ENCODE measurements at regions not wholly inside any gene's neighbourhood (a gene's known extent, or its start where the extent isn't known, plus 50 kb on each side); places are given as distances from the start of the nearest gene placed in this dataset.

- no peaks in the 10 kb centered on the region for H3K27me3 ChIP-seq (ENCODE audit: control insufficient read depth, insufficient read depth, low read length)
- no peak overlapping the region for H3K4me3 ChIP-seq (ENCODE audit: low read length)
- no peak overlapping the region for H3K9ac ChIP-seq (ENCODE audit: low read length)
- H3K27ac ChIP-seq (ENCODE audit: low read depth, low read length) = no peak overlapping the region
- no peaks in the 10 kb centered on the region for H3K36me3 ChIP-seq (ENCODE audit: control insufficient read depth, insufficient read depth, low read length)
- no peaks in the 10 kb centered on the region for H3K4me1 ChIP-seq (ENCODE audit: control insufficient read depth, insufficient read depth, low read length)
Observed at GRCh38 chr2:71880846-71881610, 266.6 kb downstream of the CYP26B1 start.

- H3K4me3 ChIP-seq (ENCODE audit: low read length) = no peak overlapping the region
- no peaks in the 10 kb centered on the region for H3K36me3 ChIP-seq (ENCODE audit: control insufficient read depth, insufficient read depth, low read length)
- no peak overlapping the region for H3K9ac ChIP-seq (ENCODE audit: low read length)
- H3K27ac ChIP-seq (ENCODE audit: low read depth, low read length) = no peak overlapping the region
- no peaks in the 10 kb centered on the region for H3K27me3 ChIP-seq (ENCODE audit: control insufficient read depth, insufficient read depth, low read length)
- no peaks in the 10 kb centered on the region for H3K4me1 ChIP-seq (ENCODE audit: control insufficient read depth, insufficient read depth, low read length)
Observed at GRCh38 chr2:71880287-71880686, 267.4 kb downstream of the CYP26B1 start.

GRCh38 chr2:71879509-71880184, 268.0 kb downstream of the CYP26B1 start:
- no peaks in the 10 kb centered on the region for H3K36me3 ChIP-seq (ENCODE audit: control insufficient read depth, insufficient read depth, low read length)
- H3K4me1 ChIP-seq (ENCODE audit: control insufficient read depth, insufficient read depth, low read length) = no peaks in the 10 kb centered on the region
- H3K9ac ChIP-seq (ENCODE audit: low read length) = no peak overlapping the region
- H3K4me3 ChIP-seq (ENCODE audit: low read length) = no peak overlapping the region
- no peak overlapping the region for H3K27ac ChIP-seq (ENCODE audit: low read depth, low read length)
- no peaks in the 10 kb centered on the region for H3K27me3 ChIP-seq (ENCODE audit: control insufficient read depth, insufficient read depth, low read length)

- Histone ChIP-seq H3K27ac (ENCODE audit: low read depth, low read length) (no peak overlapping the region), H3K4me1 (ENCODE audit: control insufficient read depth, insufficient read depth, low read length) (no peaks in the 10 kb centered on the region), H3K27me3 (ENCODE audit: control insufficient read depth, insufficient read depth, low read length) (no peaks in the 10 kb centered on the region), H3K9ac (ENCODE audit: low read length) (no peak overlapping the region), H3K4me3 (ENCODE audit: low read length) (no peak overlapping the region), H3K36me3 (ENCODE audit: control insufficient read depth, insufficient read depth, low read length) (no peaks in the 10 kb centered on the region)
Observed at GRCh38 chr2:71878626-71879508, 268.8 kb downstream of the CYP26B1 start.

GRCh38 chr2:71877636-71878035, 270.0 kb downstream of the CYP26B1 start:
- Histone ChIP-seq H3K9ac (ENCODE audit: low read length) (no peak overlapping the region), H3K36me3 (ENCODE audit: control insufficient read depth, insufficient read depth, low read length) (no peaks in the 10 kb centered on the region), H3K4me3 (ENCODE audit: low read length) (no peak overlapping the region), H3K4me1 (ENCODE audit: control insufficient read depth, insufficient read depth, low read length) (no peaks in the 10 kb centered on the region), H3K27ac (ENCODE audit: low read depth, low read length) (no peak overlapping the region), H3K27me3 (ENCODE audit: control insufficient read depth, insufficient read depth, low read length) (no peaks in the 10 kb centered on the region)

- Histone ChIP-seq H3K9ac (ENCODE audit: low read length) (no peak overlapping the region), H3K27me3 (ENCODE audit: control insufficient read depth, insufficient read depth, low read length) (no peaks in the 10 kb centered on the region), H3K36me3 (ENCODE audit: control insufficient read depth, insufficient read depth, low read length) (no peaks in the 10 kb centered on the region), H3K4me1 (ENCODE audit: control insufficient read depth, insufficient read depth, low read length) (no peaks in the 10 kb centered on the region), H3K4me3 (ENCODE audit: low read length) (no peak overlapping the region), H3K27ac (ENCODE audit: low read depth, low read length) (no peak overlapping the region)
Observed at GRCh38 chr2:71876542-71877451, 270.9 kb downstream of the CYP26B1 start.

DNA sequence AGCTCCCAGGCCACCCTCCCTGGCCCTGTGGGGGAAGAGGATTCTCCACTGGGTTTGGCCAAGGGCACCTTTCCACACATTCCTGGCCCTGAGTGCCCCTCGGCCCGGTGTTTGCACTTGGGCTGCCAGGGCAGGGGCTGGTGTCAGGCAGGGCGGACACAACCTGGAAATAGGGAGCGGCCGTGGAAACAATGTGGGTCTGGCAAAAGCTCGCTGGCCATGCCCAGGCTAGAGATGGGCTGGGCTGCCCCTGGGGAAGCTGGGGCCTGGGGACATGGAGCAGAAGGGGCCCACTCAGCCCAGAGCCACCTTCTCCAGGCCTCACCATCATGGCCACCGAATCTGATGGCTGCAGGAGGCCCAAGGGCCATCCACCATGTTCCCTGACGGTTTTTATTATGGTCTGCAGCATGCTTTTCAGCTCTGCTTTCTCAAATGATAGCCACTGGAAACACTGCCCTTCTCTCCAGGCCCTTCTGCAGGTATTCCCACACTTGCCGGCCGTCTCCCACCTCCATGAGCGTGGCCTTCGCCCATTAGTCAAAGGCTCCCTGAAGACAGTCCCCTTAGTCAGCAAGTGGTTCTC, 275.1 kb downstream of the CYP26B1 start:
- Histone ChIP-seq H3K4me1 (ENCODE audit: control insufficient read depth, insufficient read depth, low read length) (no peaks in the 10 kb centered on the region), H3K36me3 (ENCODE audit: control insufficient read depth, insufficient read depth, low read length) (no peaks in the 10 kb centered on the region), H3K9ac (ENCODE audit: low read length) (no peak overlapping the region), H3K4me3 (ENCODE audit: low read length) (no peak overlapping the region), H3K27ac (ENCODE audit: low read depth, low read length) (no peak overlapping the region), H3K27me3 (ENCODE audit: control insufficient read depth, insufficient read depth, low read length) (no peaks in the 10 kb centered on the region)

GRCh38 chr2:71865391-71865965, 282.2 kb downstream of the CYP26B1 start:
- Histone ChIP-seq H3K4me1 (ENCODE audit: control insufficient read depth, insufficient read depth, low read length) (no peaks in the 10 kb centered on the region), H3K36me3 (ENCODE audit: control insufficient read depth, insufficient read depth, low read length) (no peaks in the 10 kb centered on the region), H3K27ac (ENCODE audit: low read depth, low read length) (no peak overlapping the region), H3K4me3 (ENCODE audit: low read length) (no peak overlapping the region), H3K27me3 (ENCODE audit: control insufficient read depth, insufficient read depth, low read length) (no peaks in the 10 kb centered on the region), H3K9ac (ENCODE audit: low read length) (no peak overlapping the region)

GRCh38 chr2:71864085-71864484, 283.6 kb downstream of the CYP26B1 start:
- H3K4me1 ChIP-seq (ENCODE audit: control insufficient read depth, insufficient read depth, low read length) = no peaks in the 10 kb centered on the region
- H3K27me3 ChIP-seq (ENCODE audit: control insufficient read depth, insufficient read depth, low read length) = no peaks in the 10 kb centered on the region
- no peaks in the 10 kb centered on the region for H3K36me3 ChIP-seq (ENCODE audit: control insufficient read depth, insufficient read depth, low read length)
- H3K27ac ChIP-seq (ENCODE audit: low read depth, low read length) = no peak overlapping the region
- H3K4me3 ChIP-seq (ENCODE audit: low read length) = no peak overlapping the region
- no peak overlapping the region for H3K9ac ChIP-seq (ENCODE audit: low read length)

GRCh38 chr2:71863396-71863795, 284.3 kb downstream of the CYP26B1 start:
- Histone ChIP-seq H3K27ac (ENCODE audit: low read depth, low read length) (peak overlapping the region; percentile 8), H3K4me1 (ENCODE audit: control insufficient read depth, insufficient read depth, low read length) (no peaks in the 10 kb centered on the region), H3K4me3 (ENCODE audit: low read length) (no peak overlapping the region), H3K36me3 (ENCODE audit: control insufficient read depth, insufficient read depth, low read length) (no peaks in the 10 kb centered on the region), H3K9ac (ENCODE audit: low read length) (no peak overlapping the region), H3K27me3 (ENCODE audit: control insufficient read depth, insufficient read depth, low read length) (no peaks in the 10 kb centered on the region)

- no peaks in the 10 kb centered on the region for H3K4me1 ChIP-seq (ENCODE audit: control insufficient read depth, insufficient read depth, low read length)
- no peak overlapping the region for H3K9ac ChIP-seq (ENCODE audit: low read length)
- peak overlapping the region; percentile 0 for H3K27ac ChIP-seq (ENCODE audit: low read depth, low read length)
- no peaks in the 10 kb centered on the region for H3K27me3 ChIP-seq (ENCODE audit: control insufficient read depth, insufficient read depth, low read length)
- H3K36me3 ChIP-seq (ENCODE audit: control insufficient read depth, insufficient read depth, low read length) = no peaks in the 10 kb centered on the region
- H3K4me3 ChIP-seq (ENCODE audit: low read length) = no peak overlapping the region
Observed at GRCh38 chr2:71862921-71863320, 284.7 kb downstream of the CYP26B1 start.

Data from rectal smooth muscle tissue (tissue), 1 donor.